CD8-positive, alpha-beta memory T cell (primary cell): ENCODE measurements at regions not wholly inside any gene's neighbourhood (a gene's known extent, or its start where the extent isn't known, plus 50 kb on each side); places are given as distances from the start of the nearest gene placed in this dataset.

Experiments
- CTCF ChIA-PET: fragments of 350-600 bp; sonication (Branson Sonifier 250); formaldehyde crosslinking; loops from one replicate; lab custom pipeline; 2021; ENCODE audit warnings: antibody characterized with exemption; lab: Charles Lee
- POLR2A ChIA-PET: fragments of 350-600 bp; sonication (Branson Sonifier 250); formaldehyde crosslinking; loops from one replicate; lab custom pipeline; 2021; ENCODE audit warnings: antibody characterized with exemption; lab: Charles Lee
- DNase-seq, 5 donors: peaks; one replicate each; pipeline versions ENCODE4 v3.0.0 to v3.0.0-alpha.2; 2020 to 2022; ENCODE audit warnings: mixed read lengths in 1 of 5
- H3K27ac ChIP-seq: one replicate; pipeline ENCODE4 v1.7.0; 2013; ENCODE audit warnings: low read depth, mild to moderate bottlenecking, low read length, moderate library complexity
- H3K27me3 ChIP-seq: 2 replicates; pipeline ENCODE4 v1.7.0; 2013; ENCODE audit warnings: low read length, mild to moderate bottlenecking; ENCODE audit not compliant: insufficient read depth, poor library complexity, severe bottlenecking
- H3K36me3 ChIP-seq: 2 replicates; pipeline ENCODE4 v1.7.0; 2013; ENCODE audit warnings: mild to moderate bottlenecking, low read length, moderate library complexity; ENCODE audit not compliant: insufficient read depth
- H3K4me1 ChIP-seq: 2 replicates; pipeline ENCODE4 v1.7.0; 2013; ENCODE audit warnings: mild to moderate bottlenecking, low read length, moderate library complexity; ENCODE audit not compliant: insufficient read depth
- H3K4me3 ChIP-seq: 2 replicates; pipeline ENCODE4 v1.7.0; 2013; ENCODE audit warnings: mild to moderate bottlenecking, low read length
- H3K9me3 ChIP-seq: 2 replicates; pipeline ENCODE4 v1.7.0; 2013; ENCODE audit warnings: mild to moderate bottlenecking, low read length
- H3K27ac Mint-ChIP-seq, 8 donors: one replicate each; pipeline ENCODE4 v1.8.0; 2020 to 2021; ENCODE audit warnings: mixed read lengths in 8 of 8, mild to moderate bottlenecking in 6 of 8, inconsistent platforms in 3 of 8, moderate library complexity in 3 of 8
- H3K27me3 Mint-ChIP-seq, 2 donors: one replicate each; pipeline ENCODE4 v1.8.0; 2020 to 2021; ENCODE audit warnings: mixed read lengths in 2 of 2, mild to moderate bottlenecking in 1 of 2, moderate library complexity in 1 of 2
- H3K36me3 Mint-ChIP-seq, 3 donors: one replicate each; pipeline ENCODE4 v1.8.0; 2020 to 2021; ENCODE audit warnings: mixed read lengths in 3 of 3, inconsistent platforms in 1 of 3, mild to moderate bottlenecking in 1 of 3
- H3K4me1 Mint-ChIP-seq, 3 donors: one replicate each; pipeline ENCODE4 v1.8.0; 2020 to 2021; ENCODE audit warnings: mixed read lengths in 3 of 3, inconsistent platforms in 1 of 3, mild to moderate bottlenecking in 1 of 3
- H3K4me3 Mint-ChIP-seq, 7 donors: one replicate each; pipeline ENCODE4 v1.8.0; 2020 to 2021; ENCODE audit warnings: mixed read lengths in 7 of 7, mild to moderate bottlenecking in 6 of 7, moderate library complexity in 4 of 7, inconsistent platforms in 2 of 7
- H3K9me3 Mint-ChIP-seq, 5 donors: one replicate each; pipeline ENCODE4 v1.8.0; 2020 to 2022; ENCODE audit warnings: mixed read lengths in 5 of 5, mild to moderate bottlenecking in 3 of 5, moderate library complexity in 2 of 5, inconsistent platforms in 1 of 5

DNA sequence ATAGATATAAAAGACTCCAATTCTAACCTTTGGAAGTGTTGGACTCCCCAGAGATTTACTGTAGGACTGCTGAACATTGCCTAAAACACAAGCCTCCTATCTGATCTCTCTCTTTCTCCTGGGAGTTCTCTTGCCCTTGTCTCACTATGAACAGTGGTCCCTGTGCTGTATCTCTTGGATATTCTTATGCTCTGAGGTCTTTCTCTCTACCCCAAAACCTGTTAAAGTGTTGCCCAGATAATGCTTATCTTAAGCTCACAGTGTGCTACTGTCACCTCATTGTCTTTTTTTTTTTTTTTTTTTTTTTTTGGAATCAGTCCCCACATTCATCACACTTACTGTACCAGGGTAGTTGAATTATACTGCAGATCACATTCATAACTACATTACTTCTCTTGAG lies 131.0 kb upstream of the CBLB start:
- no peak overlapping the region for H3K27ac ChIP-seq
- no peak for DNase-seq
- H3K9me3 ChIP-seq, result no peaks in the 10 kb centered on the region
- ChIA-PET CTCF (no interaction called here), POLR2A (no interaction called here)
- Mint-ChIP-seq H3K9me3 (peaks cover 14 to 30% (median 16%) of the 10 kb centered on the region in 5 donors), H3K4me3 (no peak overlapping the region), H3K4me1 (peaks cover 7 to 18% (median 18%) of the 10 kb centered on the region in 3 donors), H3K27me3 (no peaks in the 10 kb centered on the region), H3K36me3 (peaks cover 0 to 38% (median 0%) of the 10 kb centered on the region in 3 donors), H3K27ac (no peak overlapping the region)
- H3K4me3 ChIP-seq, result no peak overlapping the region
- H3K27me3 ChIP-seq, result no peaks in the 10 kb centered on the region
- H3K36me3 ChIP-seq, result no peaks in the 10 kb centered on the region
- H3K4me1 ChIP-seq, result no peaks in the 10 kb centered on the region

DNA sequence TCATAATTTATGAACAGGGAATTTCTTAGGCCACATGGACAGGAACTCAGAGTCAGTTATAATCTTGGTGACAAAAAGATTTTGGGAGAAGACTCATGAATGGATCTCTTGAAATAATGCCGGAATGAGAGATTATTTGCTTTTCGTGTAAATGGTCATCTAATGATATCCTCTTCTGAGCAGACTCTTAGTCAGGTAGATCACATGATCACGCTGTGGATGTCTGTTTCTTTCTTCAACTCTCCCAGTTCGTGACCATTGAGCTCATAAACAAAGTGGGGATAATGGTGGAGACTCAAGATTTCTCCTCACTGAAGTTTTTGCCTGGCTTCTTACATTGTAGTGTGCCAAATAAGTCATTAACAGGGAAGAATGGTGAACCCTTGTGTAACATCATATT lies 133.1 kb upstream of the CBLB start:
- ChIA-PET POLR2A (no interaction called here), CTCF (no interaction called here)
- no peaks in the 10 kb centered on the region for H3K4me1 ChIP-seq
- H3K27me3 ChIP-seq, result no peaks in the 10 kb centered on the region
- H3K4me3 Mint-ChIP-seq, result no peak overlapping the region
- H3K36me3 ChIP-seq, result no peaks in the 10 kb centered on the region
- no peaks in the 10 kb centered on the region for H3K27me3 Mint-ChIP-seq
- H3K4me1 Mint-ChIP-seq, result peaks cover 7 to 20% (median 18%) of the 10 kb centered on the region in 3 donors
- H3K4me3 ChIP-seq, result no peak overlapping the region
- H3K27ac Mint-ChIP-seq, result no peak overlapping the region
- peaks cover 0 to 29% (median 0%) of the 10 kb centered on the region in 3 donors for H3K36me3 Mint-ChIP-seq
- peaks cover 7 to 21% (median 12%) of the 10 kb centered on the region in 5 donors for H3K9me3 Mint-ChIP-seq
- no peak for DNase-seq
- H3K9me3 ChIP-seq, result no peaks in the 10 kb centered on the region
- no peak overlapping the region for H3K27ac ChIP-seq

DNA sequence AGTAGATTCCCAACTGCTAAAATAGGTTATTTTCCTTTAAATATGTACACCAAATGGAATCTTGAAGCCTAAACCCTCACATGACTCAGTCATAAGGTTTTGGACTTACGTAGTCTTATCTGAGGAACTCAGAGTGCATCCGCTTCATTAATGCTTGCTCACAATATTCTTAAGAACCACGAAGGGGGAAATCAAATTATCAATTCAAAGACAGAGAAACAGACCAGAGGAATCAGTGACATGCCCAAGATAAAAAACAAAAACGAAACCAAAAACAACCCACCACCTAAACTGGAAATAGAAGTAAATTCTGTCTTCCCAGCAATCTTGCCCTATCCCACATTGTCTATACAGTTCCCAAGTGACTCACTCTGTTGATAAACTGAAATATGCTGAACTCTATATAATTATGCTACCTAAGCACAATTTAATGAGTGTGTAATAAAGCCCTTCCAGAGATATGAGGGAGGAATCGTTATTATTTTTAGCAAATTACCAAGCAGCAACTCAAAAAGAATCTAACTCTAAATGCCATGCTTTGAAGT lies 135.4 kb upstream of the CBLB start:
- H3K36me3 ChIP-seq, result no peaks in the 10 kb centered on the region
- Mint-ChIP-seq H3K4me1 (peaks cover 7 to 21% (median 20%) of the 10 kb centered on the region in 3 donors), H3K9me3 (peaks cover 4 to 9% (median 5%) of the 10 kb centered on the region in 5 donors), H3K4me3 (peak overlapping the region; percentile 13 to 86 (median 76)), H3K27ac (peak overlapping the region in 7 of 8 donors; percentile 2 to 59 (median 19)), H3K36me3 (peaks cover 0 to 13% (median 3%) of the 10 kb centered on the region in 3 donors), H3K27me3 (no peaks in the 10 kb centered on the region)
- H3K27me3 ChIP-seq, result no peaks in the 10 kb centered on the region
- POLR2A ChIA-PET, result no interaction called here
- peak overlapping the region; percentile 20 for H3K4me3 ChIP-seq
- no peak for DNase-seq
- no peaks in the 10 kb centered on the region for H3K4me1 ChIP-seq
- CTCF ChIA-PET, result no interaction called here
- no peaks in the 10 kb centered on the region for H3K9me3 ChIP-seq
- H3K27ac ChIP-seq, result peak overlapping the region; percentile 34

DNA sequence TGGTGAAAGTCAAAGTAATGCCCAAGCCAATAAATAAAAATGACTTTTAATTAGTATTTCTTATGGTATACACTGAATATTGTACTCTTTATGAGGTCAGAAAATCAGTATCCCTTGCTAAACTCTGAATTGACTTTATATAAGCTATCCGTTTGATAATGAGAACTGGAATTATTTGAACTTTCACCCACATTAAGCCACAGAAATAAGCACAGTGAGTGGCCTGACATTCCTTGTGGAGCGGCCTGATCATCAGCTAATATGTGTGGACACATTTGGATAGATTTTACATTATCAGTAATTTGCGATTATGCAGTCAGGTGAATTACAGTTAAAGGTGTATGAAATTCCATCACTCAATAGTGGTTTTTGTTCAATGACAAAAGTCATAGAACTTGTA lies 136.0 kb upstream of the CBLB start:
- Histone ChIP-seq H3K9me3 (no peaks in the 10 kb centered on the region), H3K4me1 (no peaks in the 10 kb centered on the region), H3K27me3 (no peaks in the 10 kb centered on the region), H3K27ac (no peak overlapping the region), H3K36me3 (no peaks in the 10 kb centered on the region), H3K4me3 (no peak overlapping the region)
- no peaks in the 10 kb centered on the region for H3K27me3 Mint-ChIP-seq
- H3K9me3 Mint-ChIP-seq, result peaks cover 0 to 4% (median 2%) of the 10 kb centered on the region in 5 donors
- H3K36me3 Mint-ChIP-seq, result peaks cover 0 to 7% (median 3%) of the 10 kb centered on the region in 3 donors
- DNase-seq, result no peak
- CTCF ChIA-PET, result interaction anchor here (1.1 kb wide), 1 partner anchor 17 kb away, joined by 3 read pairs; no protein-coding TSS in a partner anchor
- H3K4me3 Mint-ChIP-seq, result peak overlapping the region in 6 of 7 donors; percentile 13 to 81 (median 74)
- H3K4me1 Mint-ChIP-seq, result peaks cover 9 to 24% (median 24%) of the 10 kb centered on the region in 3 donors
- POLR2A ChIA-PET, result no interaction called here
- peak overlapping the region in 2 of 8 donors; percentile 19 to 59 for H3K27ac Mint-ChIP-seq

DNA sequence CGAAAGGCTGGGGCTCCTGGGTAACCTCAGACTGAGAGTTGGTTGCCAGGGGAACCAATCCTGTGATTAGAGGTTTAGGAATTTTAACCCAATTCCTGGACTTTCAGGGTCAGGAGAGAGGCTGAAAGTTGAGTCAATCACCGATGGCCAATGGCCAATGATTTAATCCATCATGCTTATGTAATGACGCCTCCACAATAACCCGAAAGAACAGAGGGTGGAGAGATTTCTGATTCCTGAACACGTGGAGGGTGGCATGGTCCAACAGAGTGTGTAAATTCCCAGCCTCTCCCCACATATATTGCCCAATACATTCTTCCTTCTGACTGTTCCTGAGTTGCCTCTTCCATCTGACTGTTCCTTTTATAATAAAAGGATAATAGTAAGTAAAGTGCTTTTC lies 137.2 kb upstream of the CBLB start:
- peaks cover 19 to 36% (median 35%) of the 10 kb centered on the region in 3 donors for H3K4me1 Mint-ChIP-seq
- no peaks in the 10 kb centered on the region for H3K9me3 Mint-ChIP-seq
- peaks cover 0 to 3% (median 0%) of the 10 kb centered on the region in 3 donors for H3K36me3 Mint-ChIP-seq
- no peaks in the 10 kb centered on the region for H3K4me1 ChIP-seq
- H3K27me3 Mint-ChIP-seq, result no peaks in the 10 kb centered on the region
- no peaks in the 10 kb centered on the region for H3K27me3 ChIP-seq
- H3K27ac ChIP-seq, result no peak overlapping the region
- no peaks in the 10 kb centered on the region for H3K36me3 ChIP-seq
- no peaks in the 10 kb centered on the region for H3K9me3 ChIP-seq
- no peak overlapping the region for H3K4me3 Mint-ChIP-seq
- no peak overlapping the region for H3K4me3 ChIP-seq
- no peak overlapping the region for H3K27ac Mint-ChIP-seq
- POLR2A ChIA-PET, result no interaction called here
- CTCF ChIA-PET, result no interaction called here
- no peak for DNase-seq

DNA sequence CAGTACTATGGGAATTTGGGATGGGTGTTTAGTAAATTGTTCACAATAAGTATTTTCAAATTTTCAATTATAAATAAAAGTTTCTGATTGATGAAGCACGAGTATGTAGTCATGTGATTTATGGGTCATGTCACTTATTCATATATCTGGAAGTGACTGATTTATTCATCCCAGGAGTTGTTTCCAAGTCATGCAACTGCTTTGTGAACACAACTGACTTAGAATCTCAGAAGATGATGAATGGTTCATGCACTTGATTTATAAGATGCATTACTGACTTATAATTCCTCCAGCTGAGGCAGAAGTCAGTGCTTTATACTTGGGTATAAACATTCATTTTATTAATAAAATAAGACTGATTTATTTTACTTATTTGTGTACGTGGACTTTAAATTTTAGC lies 137.8 kb upstream of the CBLB start:
- Mint-ChIP-seq H3K4me3 (no peak overlapping the region), H3K27ac (no peak overlapping the region), H3K27me3 (no peaks in the 10 kb centered on the region), H3K9me3 (no peaks in the 10 kb centered on the region), H3K36me3 (peaks cover 0 to 3% (median 0%) of the 10 kb centered on the region in 3 donors), H3K4me1 (peaks cover 21 to 41% (median 36%) of the 10 kb centered on the region in 3 donors)
- H3K27ac ChIP-seq, result no peak overlapping the region
- H3K9me3 ChIP-seq, result no peaks in the 10 kb centered on the region
- CTCF ChIA-PET, result no interaction called here
- H3K27me3 ChIP-seq, result no peaks in the 10 kb centered on the region
- no peaks in the 10 kb centered on the region for H3K4me1 ChIP-seq
- DNase-seq, result no peak
- no peak overlapping the region for H3K4me3 ChIP-seq
- no peaks in the 10 kb centered on the region for H3K36me3 ChIP-seq
- POLR2A ChIA-PET, result no interaction called here

DNA sequence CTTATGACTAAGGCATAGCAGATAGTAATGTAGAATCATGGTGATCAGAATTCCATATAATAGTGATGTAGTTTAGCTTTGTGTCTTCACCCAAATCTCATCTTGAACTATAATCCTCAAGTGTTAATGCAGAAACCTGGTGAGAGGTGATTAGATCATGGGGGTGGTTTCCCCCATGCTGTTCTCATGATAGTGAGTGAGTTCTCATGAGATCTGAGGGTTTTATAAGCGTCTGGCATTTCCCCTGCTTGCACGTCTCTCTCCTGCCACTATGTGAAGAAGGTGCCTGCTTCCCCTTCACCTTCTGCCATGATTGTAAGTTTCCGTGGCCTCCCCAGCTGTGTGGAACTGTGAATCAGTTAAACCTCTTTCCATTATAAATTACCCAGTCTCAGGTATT lies 138.7 kb upstream of the CBLB start:
- H3K9me3 ChIP-seq, result no peaks in the 10 kb centered on the region
- no peak overlapping the region for H3K27ac ChIP-seq
- H3K27ac Mint-ChIP-seq, result no peak overlapping the region
- H3K27me3 ChIP-seq, result no peaks in the 10 kb centered on the region
- H3K36me3 ChIP-seq, result no peaks in the 10 kb centered on the region
- no peaks in the 10 kb centered on the region for H3K27me3 Mint-ChIP-seq
- H3K4me1 ChIP-seq, result no peaks in the 10 kb centered on the region
- H3K4me1 Mint-ChIP-seq, result peaks cover 21 to 42% (median 36%) of the 10 kb centered on the region in 3 donors
- CTCF ChIA-PET, result no interaction called here
- POLR2A ChIA-PET, result no interaction called here
- DNase-seq, result no peak
- no peaks in the 10 kb centered on the region for H3K9me3 Mint-ChIP-seq
- peaks cover 0 to 3% (median 2%) of the 10 kb centered on the region in 3 donors for H3K36me3 Mint-ChIP-seq
- H3K4me3 Mint-ChIP-seq, result no peak overlapping the region
- H3K4me3 ChIP-seq, result no peak overlapping the region

DNA sequence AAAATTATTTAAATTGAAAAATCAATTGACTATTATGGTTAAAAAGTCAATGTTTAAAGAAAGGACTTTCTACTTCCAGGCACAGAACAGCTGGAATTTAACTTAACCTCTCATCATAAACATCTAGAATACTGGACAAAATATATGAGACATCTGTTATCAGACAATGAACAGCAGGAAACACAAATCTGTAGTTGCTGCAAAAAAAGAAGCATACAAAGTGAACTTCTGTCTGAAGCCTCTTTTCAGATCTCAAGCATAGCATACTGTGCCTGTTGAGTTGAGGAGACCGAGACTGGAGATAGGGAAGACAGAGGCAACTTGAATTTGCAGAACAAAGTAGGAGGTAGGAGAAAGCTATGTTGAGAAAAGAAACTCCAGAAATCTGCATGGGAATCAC lies 140.0 kb upstream of the CBLB start:
- no peaks in the 10 kb centered on the region for H3K27me3 Mint-ChIP-seq
- H3K9me3 Mint-ChIP-seq, result no peaks in the 10 kb centered on the region
- Histone ChIP-seq H3K4me3 (no peak overlapping the region), H3K27ac (no peak overlapping the region), H3K4me1 (no peaks in the 10 kb centered on the region), H3K9me3 (no peaks in the 10 kb centered on the region), H3K36me3 (no peaks in the 10 kb centered on the region), H3K27me3 (no peaks in the 10 kb centered on the region)
- no peak overlapping the region for H3K4me3 Mint-ChIP-seq
- DNase-seq, result no peak
- peaks cover 17 to 33% (median 28%) of the 10 kb centered on the region in 3 donors for H3K4me1 Mint-ChIP-seq
- H3K27ac Mint-ChIP-seq, result peak overlapping the region in 1 of 8 donors; percentile 64
- ChIA-PET POLR2A (no interaction called here), CTCF (no interaction called here)
- peaks cover 0 to 4% (median 3%) of the 10 kb centered on the region in 3 donors for H3K36me3 Mint-ChIP-seq
